ENCODE measurements at regions not wholly inside any gene's neighbourhood (a gene's known extent, or its start where the extent isn't known, plus 50 kb on each side); places are given as distances from the start of the nearest gene placed in this dataset.

DNA sequence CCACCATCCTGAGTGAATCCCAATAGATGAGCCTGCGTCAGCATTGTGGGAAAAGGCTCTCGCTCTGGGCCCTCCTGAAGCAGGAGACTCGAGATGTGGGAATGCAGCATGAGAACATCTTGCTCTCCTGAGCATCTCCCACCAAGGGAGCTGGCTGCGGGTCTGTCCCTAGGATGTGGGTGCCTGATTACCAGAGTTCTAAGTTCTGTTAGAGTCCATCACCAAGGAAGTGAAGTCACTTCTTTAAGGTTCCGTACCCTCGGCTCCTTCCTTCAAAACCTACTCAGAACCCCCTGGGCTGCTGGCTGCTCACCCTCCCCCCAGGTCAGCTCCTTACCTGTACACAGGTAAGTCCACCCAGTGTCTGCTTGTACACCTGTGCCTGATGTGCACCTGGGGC is 100.5 kb upstream of the IGLL5 start:
- H3K9ac ChIP-seq = no peak overlapping the region
- no peak for TF ChIP-seq EZH2 (IDR thresholded peaks at IDR 0.05)
- no peak for TF ChIP-seq EZH2phosphoT487 (IDR thresholded peaks at IDR 0.05)
- TF ChIP-seq, protein P1, sequence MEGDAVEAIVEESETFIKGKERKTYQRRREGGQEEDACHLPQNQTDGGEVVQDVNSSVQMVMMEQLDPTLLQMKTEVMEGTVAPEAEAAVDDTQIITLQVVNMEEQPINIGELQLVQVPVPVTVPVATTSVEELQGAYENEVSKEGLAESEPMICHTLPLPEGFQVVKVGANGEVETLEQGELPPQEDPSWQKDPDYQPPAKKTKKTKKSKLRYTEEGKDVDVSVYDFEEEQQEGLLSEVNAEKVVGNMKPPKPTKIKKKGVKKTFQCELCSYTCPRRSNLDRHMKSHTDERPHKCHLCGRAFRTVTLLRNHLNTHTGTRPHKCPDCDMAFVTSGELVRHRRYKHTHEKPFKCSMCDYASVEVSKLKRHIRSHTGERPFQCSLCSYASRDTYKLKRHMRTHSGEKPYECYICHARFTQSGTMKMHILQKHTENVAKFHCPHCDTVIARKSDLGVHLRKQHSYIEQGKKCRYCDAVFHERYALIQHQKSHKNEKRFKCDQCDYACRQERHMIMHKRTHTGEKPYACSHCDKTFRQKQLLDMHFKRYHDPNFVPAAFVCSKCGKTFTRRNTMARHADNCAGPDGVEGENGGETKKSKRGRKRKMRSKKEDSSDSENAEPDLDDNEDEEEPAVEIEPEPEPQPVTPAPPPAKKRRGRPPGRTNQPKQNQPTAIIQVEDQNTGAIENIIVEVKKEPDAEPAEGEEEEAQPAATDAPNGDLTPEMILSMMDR (IDR thresholded peaks at IDR 0.05) = no peak
- no peaks in the 10 kb centered on the region for H3K4me1 ChIP-seq
- Mint-ChIP-seq H3K27me3 (ENCODE audit: insufficient read depth, low read depth) (peaks cover 2% of the 10 kb centered on the region), H3K4me3 (no peak overlapping the region), H3K9me3 (no peaks in the 10 kb centered on the region), H3K36me3 (no peaks in the 10 kb centered on the region), H3K27ac (no peak overlapping the region), H3K4me1 (no peaks in the 10 kb centered on the region)
- no peak for DNase-seq (ENCODE audit: low spot score)
- no peaks in the 10 kb centered on the region for H4K20me1 ChIP-seq (ENCODE audit: low read depth)
- no peak overlapping the region for H3K27ac ChIP-seq
- H3K36me3 ChIP-seq = no peaks in the 10 kb centered on the region
- peaks cover 99% of the 10 kb centered on the region for H3K27me3 ChIP-seq
- no peaks in the 10 kb centered on the region for H3K79me2 ChIP-seq (ENCODE audit: low read depth)
- H3F3A ChIP-seq (ENCODE audit: low read depth) = no peaks in the 10 kb centered on the region
- no peak overlapping the region for H3K4me2 ChIP-seq
- H3K4me3 ChIP-seq = no peak overlapping the region
- no peaks in the 10 kb centered on the region for H3K9me3 ChIP-seq (ENCODE audit: low read depth)
- no peak overlapping the region for H2AFZ ChIP-seq (replicated peaks)

DNA sequence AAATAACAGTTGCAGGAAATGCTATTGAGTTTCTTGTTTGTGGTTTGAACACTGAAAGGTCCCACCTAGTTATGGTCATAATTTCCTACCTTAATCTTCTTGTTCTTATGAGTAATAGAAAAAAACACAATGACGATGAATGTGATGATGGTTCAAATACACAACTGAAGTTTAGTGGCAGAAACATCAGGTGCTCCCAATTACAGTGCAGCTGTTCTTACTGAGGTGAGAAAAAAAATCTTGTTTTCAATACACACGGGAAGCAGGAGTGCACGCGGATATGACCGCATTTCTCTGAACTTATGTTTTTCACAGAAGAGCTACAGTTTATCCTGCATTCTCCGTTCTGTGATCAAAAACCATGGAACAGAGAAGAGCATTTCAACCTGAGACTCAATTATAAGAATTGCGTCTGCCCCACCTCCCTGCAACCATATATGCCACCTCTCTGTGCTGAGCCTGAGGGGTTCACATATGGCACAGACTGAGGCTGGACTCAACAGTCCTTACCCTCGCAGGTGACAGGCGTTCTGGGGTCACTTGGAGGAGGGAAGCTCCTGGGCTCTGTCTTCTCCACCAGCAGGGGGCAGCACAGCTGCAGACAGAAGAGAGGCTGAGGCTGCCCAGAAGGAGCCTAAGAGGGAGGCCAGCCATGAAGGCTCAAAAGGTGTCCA is 99.7 kb upstream of the IGLL5 start:
- Histone ChIP-seq H3K9me3 (ENCODE audit: low read depth) (no peaks in the 10 kb centered on the region), H3K79me2 (ENCODE audit: low read depth) (no peaks in the 10 kb centered on the region), H2AFZ (replicated peaks) (no peak overlapping the region), H3K27me3 (peaks cover 99% of the 10 kb centered on the region), H4K20me1 (ENCODE audit: low read depth) (no peaks in the 10 kb centered on the region), H3K36me3 (no peaks in the 10 kb centered on the region), H3K4me2 (no peak overlapping the region), H3K27ac (no peak overlapping the region), H3K4me3 (no peak overlapping the region), H3F3A (ENCODE audit: low read depth) (no peaks in the 10 kb centered on the region), H3K4me1 (no peaks in the 10 kb centered on the region), H3K9ac (no peak overlapping the region)
- H3K4me3 Mint-ChIP-seq = no peak overlapping the region
- H3K27me3 Mint-ChIP-seq (ENCODE audit: insufficient read depth, low read depth) = peaks cover 2% of the 10 kb centered on the region
- H3K4me1 Mint-ChIP-seq = no peaks in the 10 kb centered on the region
- peak; percentile 83 for DNase-seq (ENCODE audit: low spot score)
- no peak overlapping the region for H3K27ac Mint-ChIP-seq
- no peaks in the 10 kb centered on the region for H3K9me3 Mint-ChIP-seq
- no peak for TF ChIP-seq EZH2 (IDR thresholded peaks at IDR 0.05)
- TF ChIP-seq, protein P1 (IDR thresholded peaks at IDR 0.05) = peak; percentile 91
- H3K36me3 Mint-ChIP-seq = no peaks in the 10 kb centered on the region

DNA sequence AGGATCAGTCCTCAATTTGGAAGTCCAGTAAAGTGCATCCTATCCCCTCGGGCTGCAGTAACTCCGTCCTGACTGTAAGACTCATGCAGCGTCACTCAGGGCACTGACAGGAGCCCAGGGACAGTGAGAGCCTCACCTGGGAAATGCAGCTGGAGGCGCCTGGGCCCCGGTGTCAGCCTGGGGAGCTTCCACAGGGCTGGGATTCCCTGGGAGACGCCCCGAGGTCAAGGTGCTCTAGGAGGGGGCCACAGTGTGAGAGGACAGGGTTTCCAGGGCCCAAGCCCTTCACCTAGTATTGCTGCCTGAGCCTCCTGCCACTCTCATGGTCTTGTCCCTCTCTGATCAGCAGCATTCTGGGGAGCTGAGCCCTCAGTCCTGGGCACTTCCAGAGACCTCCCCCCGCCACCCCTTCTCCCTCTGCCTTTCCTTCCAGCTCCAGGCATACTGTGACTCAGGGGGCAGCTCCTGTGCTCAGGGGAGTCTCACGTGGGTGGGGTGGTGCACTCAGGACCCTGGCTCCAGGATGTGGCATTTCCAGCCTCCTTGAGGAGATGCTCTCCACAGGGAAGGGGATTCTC is 99.1 kb upstream of the IGLL5 start:
- no peak overlapping the region for H3K4me3 Mint-ChIP-seq
- Histone ChIP-seq H3K79me2 (ENCODE audit: low read depth) (no peaks in the 10 kb centered on the region), H3K4me1 (no peaks in the 10 kb centered on the region), H3K27ac (no peak overlapping the region), H3F3A (ENCODE audit: low read depth) (no peaks in the 10 kb centered on the region), H3K4me3 (no peak overlapping the region), H3K4me2 (no peak overlapping the region), H3K36me3 (no peaks in the 10 kb centered on the region), H4K20me1 (ENCODE audit: low read depth) (no peaks in the 10 kb centered on the region), H2AFZ (replicated peaks) (no peak overlapping the region), H3K9ac (no peak overlapping the region), H3K9me3 (ENCODE audit: low read depth) (no peaks in the 10 kb centered on the region), H3K27me3 (peaks cover 99% of the 10 kb centered on the region)
- DNase-seq (ENCODE audit: low spot score) = no peak
- no peak overlapping the region for H3K27ac Mint-ChIP-seq
- no peaks in the 10 kb centered on the region for H3K9me3 Mint-ChIP-seq
- no peaks in the 10 kb centered on the region for H3K4me1 Mint-ChIP-seq
- TF ChIP-seq EZH2 (IDR thresholded peaks at IDR 0.05) = no peak
- TF ChIP-seq, protein P1 (IDR thresholded peaks at IDR 0.05) = no peak
- no peak for TF ChIP-seq EZH2phosphoT487 (IDR thresholded peaks at IDR 0.05)
- H3K36me3 Mint-ChIP-seq = no peaks in the 10 kb centered on the region
- peaks cover 2% of the 10 kb centered on the region for H3K27me3 Mint-ChIP-seq (ENCODE audit: insufficient read depth, low read depth)

Measured in neural progenitor cell (in vitro differentiated cells).